ENCODE measurements at regions not wholly inside any gene's neighbourhood (a gene's known extent, or its start where the extent isn't known, plus 50 kb on each side); places are given as distances from the start of the nearest gene placed in this dataset.

DNA sequence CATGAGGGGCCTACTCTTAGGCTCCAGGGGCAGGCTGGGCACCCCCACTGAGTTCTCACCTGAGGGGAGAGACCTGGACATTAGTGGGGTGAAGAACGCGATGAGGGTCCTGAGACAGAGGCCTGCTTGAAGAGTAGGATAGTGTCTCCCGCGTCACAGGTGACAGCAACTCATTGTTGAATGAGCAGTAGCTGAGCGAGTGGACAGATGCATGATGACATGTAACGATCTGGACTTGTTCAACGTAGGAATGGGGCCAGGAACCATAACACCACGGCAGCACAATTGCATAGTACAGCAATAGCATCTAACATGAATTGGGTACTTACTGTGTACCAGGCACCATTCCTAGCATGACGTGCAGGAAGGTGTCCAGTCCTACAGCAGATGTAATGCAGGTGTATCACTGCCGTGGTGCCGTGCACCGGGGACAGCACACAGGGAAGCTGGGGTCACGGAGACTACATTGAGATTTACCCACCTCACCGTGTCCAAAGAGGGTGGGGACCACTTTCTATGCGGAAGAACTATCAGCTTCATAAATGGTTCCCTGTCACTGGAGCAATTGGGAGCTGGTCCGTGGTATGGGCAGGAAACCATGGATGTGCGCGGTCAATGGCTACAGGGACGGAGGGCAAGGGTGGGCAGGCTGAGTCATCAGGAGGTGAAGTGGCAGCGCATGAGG is 1019.1 kb downstream of the TBC1D22A start:
- TF ChIP-seq, protein P1, sequence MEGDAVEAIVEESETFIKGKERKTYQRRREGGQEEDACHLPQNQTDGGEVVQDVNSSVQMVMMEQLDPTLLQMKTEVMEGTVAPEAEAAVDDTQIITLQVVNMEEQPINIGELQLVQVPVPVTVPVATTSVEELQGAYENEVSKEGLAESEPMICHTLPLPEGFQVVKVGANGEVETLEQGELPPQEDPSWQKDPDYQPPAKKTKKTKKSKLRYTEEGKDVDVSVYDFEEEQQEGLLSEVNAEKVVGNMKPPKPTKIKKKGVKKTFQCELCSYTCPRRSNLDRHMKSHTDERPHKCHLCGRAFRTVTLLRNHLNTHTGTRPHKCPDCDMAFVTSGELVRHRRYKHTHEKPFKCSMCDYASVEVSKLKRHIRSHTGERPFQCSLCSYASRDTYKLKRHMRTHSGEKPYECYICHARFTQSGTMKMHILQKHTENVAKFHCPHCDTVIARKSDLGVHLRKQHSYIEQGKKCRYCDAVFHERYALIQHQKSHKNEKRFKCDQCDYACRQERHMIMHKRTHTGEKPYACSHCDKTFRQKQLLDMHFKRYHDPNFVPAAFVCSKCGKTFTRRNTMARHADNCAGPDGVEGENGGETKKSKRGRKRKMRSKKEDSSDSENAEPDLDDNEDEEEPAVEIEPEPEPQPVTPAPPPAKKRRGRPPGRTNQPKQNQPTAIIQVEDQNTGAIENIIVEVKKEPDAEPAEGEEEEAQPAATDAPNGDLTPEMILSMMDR (IDR thresholded peaks at IDR 0.05), result no peak
- no peak for TF ChIP-seq EP300 (IDR thresholded peaks at IDR 0.05)
- TF ChIP-seq POLR2A (IDR thresholded peaks at IDR 0.05), result no peak

Measured in tibial nerve (tissue), 4 donors.